ENCODE measurements at regions not wholly inside any gene's neighbourhood (a gene's known extent, or its start where the extent isn't known, plus 50 kb on each side); places are given as distances from the start of the nearest gene placed in this dataset.

- Mint-ChIP-seq H3K36me3 (ENCODE audit: low read depth) (no peaks in the 10 kb centered on the region), H3K9me3 (ENCODE audit: insufficient read depth) (no peaks in the 10 kb centered on the region), H3K27ac (no peak overlapping the region), H3K4me1 (ENCODE audit: low read depth) (no peaks in the 10 kb centered on the region), H3K27me3 (ENCODE audit: low read depth) (peaks cover 6% of the 10 kb centered on the region), H3K4me3 (no peak overlapping the region)
- ATAC-seq (no peak), DNase-seq (no peak)
- CTCF ChIA-PET: no interaction called here
- POLR2A ChIA-PET: no interaction called here
These were observed 54.1 kb upstream of the AP1S2 start for GRCh38 chrX:15908603-15909290.

DNA sequence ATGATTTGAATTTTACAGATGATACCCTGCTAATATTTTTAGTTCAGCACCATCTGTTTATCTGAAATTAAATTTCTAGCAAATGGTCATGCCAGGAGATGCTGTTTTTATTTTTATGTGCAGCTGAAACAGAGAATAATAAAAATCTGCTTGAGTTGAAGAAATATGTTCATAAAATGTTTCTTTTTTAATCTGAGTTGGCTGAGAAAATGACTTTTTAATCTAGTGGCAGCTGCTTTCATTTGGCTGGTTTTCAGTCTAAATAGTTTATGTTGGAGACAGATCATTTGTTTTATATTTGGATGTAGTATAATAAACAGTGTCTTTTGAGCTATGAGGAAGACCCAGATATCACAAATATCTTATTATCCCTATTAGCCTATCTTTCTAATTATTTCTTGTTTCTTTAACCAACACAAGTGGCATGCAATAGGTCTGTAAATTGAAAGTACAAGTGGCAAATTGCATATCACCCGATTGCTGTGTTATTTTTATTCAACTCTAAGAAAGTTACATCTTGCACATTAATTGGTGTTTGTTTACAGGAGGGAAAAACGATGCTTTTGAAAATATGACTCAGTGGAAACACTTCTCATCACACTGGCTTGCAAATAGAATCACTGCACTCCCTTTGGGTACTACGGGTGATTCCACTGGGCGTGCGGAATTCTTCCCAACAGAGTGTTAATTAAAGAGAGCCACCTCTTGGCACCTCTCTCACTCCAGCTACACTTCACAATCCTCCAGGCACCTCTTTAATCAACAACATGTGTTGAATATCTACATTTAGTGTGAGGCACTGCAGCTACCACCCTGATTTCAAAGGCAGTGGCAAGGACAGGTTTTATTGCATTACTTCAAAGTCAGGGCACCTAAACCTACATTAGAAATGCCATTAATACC, 51.7 kb upstream of the AP1S2 start:
- no peaks in the 10 kb centered on the region for H3K36me3 Mint-ChIP-seq (ENCODE audit: low read depth)
- H3K4me3 Mint-ChIP-seq: no peak overlapping the region
- H3K9me3 Mint-ChIP-seq (ENCODE audit: insufficient read depth): no peaks in the 10 kb centered on the region
- DNase-seq (no peak), ATAC-seq (no peak)
- POLR2A ChIA-PET: no interaction called here
- peaks cover 2% of the 10 kb centered on the region for H3K27me3 Mint-ChIP-seq (ENCODE audit: low read depth)
- H3K27ac Mint-ChIP-seq: no peak overlapping the region
- H3K4me1 Mint-ChIP-seq (ENCODE audit: low read depth): no peaks in the 10 kb centered on the region
- CTCF ChIA-PET: no interaction called here

All from activated CD8-positive, alpha-beta T cell treated with anti-CD3 and anti-CD28 coated beads, Interleukin-2, amount 10 ng/mL, durations not matched to agents 7 days and 5 days (primary cell).